ENCODE measurements at regions not wholly inside any gene's neighbourhood (a gene's known extent, or its start where the extent isn't known, plus 50 kb on each side); places are given as distances from the start of the nearest gene placed in this dataset.

DNA sequence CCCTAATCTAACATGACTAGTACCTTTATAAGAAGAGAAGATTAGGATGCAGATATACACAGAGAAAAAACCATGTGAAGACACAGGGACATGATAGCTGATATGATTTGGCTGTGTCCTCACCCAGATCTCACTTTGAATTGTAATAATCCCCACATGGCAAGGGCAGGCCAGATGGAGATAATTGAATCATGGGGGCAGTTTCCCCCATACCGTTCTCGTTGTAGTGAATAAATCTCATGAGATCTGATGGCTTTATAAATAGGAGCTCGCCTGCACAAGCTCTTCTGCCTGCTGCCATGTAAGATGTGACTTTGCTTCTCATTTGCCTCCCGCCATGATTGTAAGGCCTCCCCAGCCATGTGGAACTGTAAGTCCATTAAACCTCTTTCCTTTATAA is 364.3 kb downstream of the FBXW7 start:
- TF ChIP-seq, protein P1, sequence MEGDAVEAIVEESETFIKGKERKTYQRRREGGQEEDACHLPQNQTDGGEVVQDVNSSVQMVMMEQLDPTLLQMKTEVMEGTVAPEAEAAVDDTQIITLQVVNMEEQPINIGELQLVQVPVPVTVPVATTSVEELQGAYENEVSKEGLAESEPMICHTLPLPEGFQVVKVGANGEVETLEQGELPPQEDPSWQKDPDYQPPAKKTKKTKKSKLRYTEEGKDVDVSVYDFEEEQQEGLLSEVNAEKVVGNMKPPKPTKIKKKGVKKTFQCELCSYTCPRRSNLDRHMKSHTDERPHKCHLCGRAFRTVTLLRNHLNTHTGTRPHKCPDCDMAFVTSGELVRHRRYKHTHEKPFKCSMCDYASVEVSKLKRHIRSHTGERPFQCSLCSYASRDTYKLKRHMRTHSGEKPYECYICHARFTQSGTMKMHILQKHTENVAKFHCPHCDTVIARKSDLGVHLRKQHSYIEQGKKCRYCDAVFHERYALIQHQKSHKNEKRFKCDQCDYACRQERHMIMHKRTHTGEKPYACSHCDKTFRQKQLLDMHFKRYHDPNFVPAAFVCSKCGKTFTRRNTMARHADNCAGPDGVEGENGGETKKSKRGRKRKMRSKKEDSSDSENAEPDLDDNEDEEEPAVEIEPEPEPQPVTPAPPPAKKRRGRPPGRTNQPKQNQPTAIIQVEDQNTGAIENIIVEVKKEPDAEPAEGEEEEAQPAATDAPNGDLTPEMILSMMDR (IDR thresholded peaks at IDR 0.05; ENCODE audit: low read depth, low read length): no peak
- H3K4me3 ChIP-seq (ENCODE audit: low read depth, low read length): no peak overlapping the region

DNA sequence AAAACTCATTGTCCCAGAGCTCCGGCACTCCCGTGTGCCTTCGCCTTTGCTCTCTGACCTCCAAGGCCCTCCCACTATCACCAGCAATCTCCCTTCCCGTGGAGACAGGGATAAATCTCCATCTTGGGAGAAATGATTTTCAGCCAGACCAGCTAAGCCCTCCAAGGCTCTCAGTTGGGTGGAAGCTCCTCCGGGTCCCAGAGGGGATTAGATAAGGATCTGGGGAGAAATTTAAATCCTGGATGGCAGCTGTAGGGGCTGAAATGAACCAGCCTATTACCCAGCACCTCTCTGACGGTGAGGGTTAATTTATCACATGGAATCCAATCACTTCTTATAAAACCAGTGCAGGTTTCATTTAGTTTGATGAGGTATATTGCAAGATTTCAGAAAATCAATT is 366.2 kb downstream of the FBXW7 start:
- TF ChIP-seq, protein P1 (IDR thresholded peaks at IDR 0.05; ENCODE audit: low read depth, low read length): no peak
- no peak overlapping the region for H3K4me3 ChIP-seq (ENCODE audit: low read depth, low read length)

DNA sequence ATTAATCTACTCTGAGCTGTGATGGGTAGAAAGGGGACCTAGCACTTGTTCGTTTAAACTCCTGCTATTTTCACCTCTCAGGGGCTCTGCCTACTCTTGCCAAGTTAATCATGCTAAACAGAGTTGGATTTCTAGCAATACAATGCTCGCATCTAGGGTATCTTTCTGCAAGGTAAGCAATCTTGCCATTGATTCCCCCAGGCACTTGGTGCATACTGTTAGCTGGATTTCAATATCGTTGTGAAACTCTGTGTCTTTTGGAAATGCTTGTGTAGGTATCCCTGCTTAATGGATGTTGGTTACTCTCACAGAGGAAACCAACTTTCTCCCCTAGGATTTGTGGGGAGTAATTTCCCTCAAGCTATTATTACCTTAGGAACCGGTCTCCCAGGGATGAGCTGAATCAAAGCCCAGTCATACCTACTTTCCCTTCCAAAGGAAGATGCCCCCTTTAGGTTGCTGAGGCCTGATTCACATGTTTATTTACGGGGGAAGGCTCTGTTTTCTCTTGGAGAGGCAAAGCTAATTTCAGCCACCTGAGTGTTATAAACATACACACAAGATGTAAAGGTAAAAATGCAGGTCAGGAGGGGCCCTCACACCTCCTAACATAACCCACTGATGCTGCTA is 366.8 kb downstream of the FBXW7 start:
- TF ChIP-seq, protein P1 (IDR thresholded peaks at IDR 0.05; ENCODE audit: low read depth, low read length): no peak
- H3K4me3 ChIP-seq (ENCODE audit: low read depth, low read length): no peak overlapping the region

DNA sequence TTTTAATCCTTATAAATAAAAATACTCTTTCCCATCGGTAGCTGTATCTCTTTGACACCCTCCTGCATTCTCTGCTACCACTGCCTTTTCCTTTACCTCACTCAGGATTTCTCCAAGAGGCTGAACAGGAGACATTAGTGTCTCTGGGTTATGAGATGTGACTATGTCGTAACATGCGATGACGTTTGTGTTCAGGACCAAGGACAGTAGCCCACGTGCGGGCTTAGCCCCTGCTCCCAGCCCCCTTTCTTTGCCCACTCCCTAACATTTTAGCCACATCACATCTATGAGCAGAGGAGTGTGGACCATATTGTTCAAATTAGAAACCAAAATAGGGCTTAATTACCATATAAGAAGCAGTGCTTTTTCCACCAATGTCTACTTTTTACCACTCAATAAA is 369.3 kb downstream of the FBXW7 start:
- TF ChIP-seq, protein P1 (IDR thresholded peaks at IDR 0.05; ENCODE audit: low read depth, low read length): no peak
- H3K4me3 ChIP-seq (ENCODE audit: low read depth, low read length): no peak overlapping the region

DNA sequence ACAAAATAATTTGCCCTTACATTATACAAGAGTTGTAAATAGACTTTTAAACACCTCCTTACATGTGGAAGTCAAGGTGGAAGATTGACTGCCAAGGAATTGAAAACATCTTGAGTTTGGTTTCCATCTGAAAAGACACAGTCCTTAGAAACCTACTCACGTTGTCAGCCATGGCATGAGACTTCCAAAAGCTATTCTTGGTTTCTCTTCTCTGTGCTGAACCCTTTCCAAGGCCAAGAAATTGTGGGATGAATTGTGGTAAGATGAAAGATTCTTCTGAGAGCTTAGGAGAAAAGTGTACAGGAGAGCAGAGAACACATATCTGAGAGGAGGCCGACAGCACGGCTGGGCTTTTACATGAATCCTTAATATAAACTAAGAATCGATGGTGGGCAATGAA is 370.0 kb downstream of the FBXW7 start:
- H3K4me3 ChIP-seq (ENCODE audit: low read depth, low read length): no peak overlapping the region
- TF ChIP-seq, protein P1 (IDR thresholded peaks at IDR 0.05; ENCODE audit: low read depth, low read length): no peak

DNA sequence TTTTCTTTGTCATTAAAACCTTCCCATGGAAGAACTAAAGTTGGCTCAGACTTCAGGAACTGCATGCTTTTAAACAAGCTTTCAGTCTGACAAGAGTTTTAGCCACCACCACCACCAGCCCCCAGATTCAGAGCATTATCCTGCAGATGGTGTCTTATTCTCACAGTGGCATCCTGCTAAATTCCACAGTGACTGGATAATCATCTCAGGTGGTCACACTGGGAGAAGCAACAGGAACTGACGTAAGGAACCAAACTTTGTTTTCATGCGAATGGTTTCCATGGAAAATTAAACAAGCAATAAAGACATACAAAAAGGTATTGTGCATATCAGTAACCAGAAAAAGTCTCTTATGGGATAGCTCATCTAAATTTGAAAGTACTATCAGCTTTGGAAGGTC is 370.7 kb downstream of the FBXW7 start:
- TF ChIP-seq, protein P1 (IDR thresholded peaks at IDR 0.05; ENCODE audit: low read depth, low read length): no peak
- H3K4me3 ChIP-seq (ENCODE audit: low read depth, low read length): no peak overlapping the region

DNA sequence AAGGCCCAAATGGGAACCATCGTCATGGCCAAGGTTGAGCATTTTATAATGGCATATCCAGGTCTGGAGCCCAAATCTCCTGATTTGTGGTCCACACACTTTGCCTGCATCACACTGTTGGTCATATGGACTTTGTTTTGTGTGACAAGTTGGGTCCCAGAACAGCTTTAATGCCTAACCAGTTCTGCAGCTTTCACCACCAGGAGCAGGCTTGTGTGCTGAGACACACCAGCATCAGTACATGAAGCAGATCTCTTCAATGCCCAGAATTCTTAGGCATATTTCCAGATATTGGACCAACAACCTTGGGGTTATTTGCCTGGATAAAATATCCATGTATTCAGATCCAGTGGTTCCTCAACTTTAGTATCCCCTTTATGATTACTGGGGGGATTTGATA is 371.3 kb downstream of the FBXW7 start:
- TF ChIP-seq, protein P1 (IDR thresholded peaks at IDR 0.05; ENCODE audit: low read depth, low read length): no peak
- H3K4me3 ChIP-seq (ENCODE audit: low read depth, low read length): no peak overlapping the region
